ENCODE measurements at regions not wholly inside any gene's neighbourhood (a gene's known extent, or its start where the extent isn't known, plus 50 kb on each side); places are given as distances from the start of the nearest gene placed in this dataset.

GRCh38 chrX:115952417-115953092 is 218.0 kb upstream of the AGTR2 start:
- TF ChIP-seq GATA2 (IDR thresholded peaks at IDR 0.05; ENCODE audit: low read depth, low read length) = no peak
- TF ChIP-seq GATA3 (IDR thresholded peaks at IDR 0.05; ENCODE audit: low read depth, low read length) = no peak

DNA sequence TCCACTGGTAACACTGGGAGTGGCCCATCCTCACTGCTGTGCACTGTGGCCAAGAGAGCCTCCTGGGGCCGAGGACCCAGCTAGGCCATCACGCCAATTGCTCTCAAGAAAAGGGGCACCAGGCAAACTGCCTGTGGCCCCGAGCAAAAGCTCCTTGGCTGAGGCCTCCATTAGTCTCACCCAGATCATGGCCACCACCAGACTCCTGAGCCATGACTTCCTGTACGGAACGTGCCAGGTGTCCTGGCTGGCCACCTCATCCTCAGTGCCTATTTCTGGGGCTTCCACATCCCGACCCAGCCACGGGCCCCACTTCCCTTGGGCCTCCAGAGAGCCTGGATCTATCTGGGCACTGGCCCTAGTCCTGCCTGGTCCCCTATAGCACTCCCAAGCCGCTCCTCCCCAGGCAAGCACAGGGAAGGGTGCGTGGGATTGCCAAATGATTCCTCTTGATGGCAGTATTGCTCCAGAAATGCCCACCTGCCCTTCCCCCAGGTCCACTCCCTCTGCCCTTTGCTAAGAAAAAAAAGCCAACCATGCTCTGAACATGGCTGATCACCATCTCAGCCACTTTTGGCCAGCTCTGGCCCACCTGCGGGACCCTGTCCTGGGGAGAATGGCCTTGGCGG is 212.6 kb upstream of the AGTR2 start:
- no peak for TF ChIP-seq GATA3 (IDR thresholded peaks at IDR 0.05; ENCODE audit: low read depth, low read length)
- TF ChIP-seq GATA2 (IDR thresholded peaks at IDR 0.05; ENCODE audit: low read depth, low read length) = no peak

DNA sequence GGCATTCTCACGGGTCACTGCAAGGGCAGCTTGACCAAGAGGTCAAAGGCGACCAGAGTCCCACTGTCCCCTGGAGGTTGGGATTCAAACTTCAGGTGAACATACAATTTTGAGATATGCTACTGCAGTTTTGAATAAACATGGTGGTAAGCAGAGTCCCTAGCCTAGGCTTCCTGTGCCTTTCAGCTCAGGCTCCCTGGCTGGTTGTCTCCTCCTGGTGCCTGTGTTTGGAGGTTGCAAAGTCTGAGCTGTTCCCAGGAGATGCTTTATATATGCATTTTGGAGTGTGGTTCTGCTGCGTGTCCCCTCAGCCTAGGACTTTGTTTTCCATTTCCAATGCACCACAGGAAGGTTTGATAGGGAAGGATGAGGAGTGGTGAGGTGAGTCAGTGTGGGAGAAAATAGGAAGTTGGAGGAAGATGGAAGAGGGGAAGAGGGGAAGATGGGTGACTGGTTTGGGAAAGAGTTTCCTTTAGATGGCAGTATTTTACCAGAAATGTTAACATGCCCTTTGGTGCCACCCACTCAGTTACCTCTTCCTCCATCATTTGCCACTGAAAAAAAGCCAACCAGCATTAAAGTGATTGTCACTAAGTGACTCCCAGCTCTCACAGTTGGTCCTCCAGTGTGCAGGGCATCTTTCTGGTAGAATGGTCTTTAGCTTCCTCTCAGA is 211.7 kb upstream of the AGTR2 start:
- TF ChIP-seq GATA2 (IDR thresholded peaks at IDR 0.05; ENCODE audit: low read depth, low read length) (no peak), GATA3 (IDR thresholded peaks at IDR 0.05; ENCODE audit: low read depth, low read length) (no peak)

GRCh38 chrX:115960440-115961084 is 210.0 kb upstream of the AGTR2 start:
- no peak for TF ChIP-seq GATA3 (IDR thresholded peaks at IDR 0.05; ENCODE audit: low read depth, low read length)
- TF ChIP-seq GATA2 (IDR thresholded peaks at IDR 0.05; ENCODE audit: low read depth, low read length) = no peak

DNA sequence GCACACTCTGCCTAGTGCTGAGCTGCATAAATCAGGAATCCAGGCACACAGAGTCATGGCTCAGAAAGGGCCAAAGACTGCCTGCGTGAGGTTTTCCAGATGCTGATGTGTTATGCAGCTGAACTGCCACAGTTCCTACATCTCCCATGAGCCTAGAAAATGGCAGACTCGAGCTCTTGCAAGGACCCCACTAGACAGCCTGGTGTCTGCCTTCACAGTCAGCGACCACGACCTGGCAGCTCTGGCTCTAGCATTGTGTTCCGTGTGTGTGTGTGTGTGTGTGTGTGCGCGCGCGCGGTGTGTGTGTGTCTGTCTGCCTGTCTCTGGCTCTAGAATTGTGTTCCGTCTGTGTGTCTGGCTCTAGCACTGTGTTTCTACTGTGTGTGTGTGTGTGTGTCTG is 203.6 kb upstream of the AGTR2 start:
- TF ChIP-seq GATA3 (IDR thresholded peaks at IDR 0.05; ENCODE audit: low read depth, low read length) (no peak), GATA2 (IDR thresholded peaks at IDR 0.05; ENCODE audit: low read depth, low read length) (no peak)

DNA sequence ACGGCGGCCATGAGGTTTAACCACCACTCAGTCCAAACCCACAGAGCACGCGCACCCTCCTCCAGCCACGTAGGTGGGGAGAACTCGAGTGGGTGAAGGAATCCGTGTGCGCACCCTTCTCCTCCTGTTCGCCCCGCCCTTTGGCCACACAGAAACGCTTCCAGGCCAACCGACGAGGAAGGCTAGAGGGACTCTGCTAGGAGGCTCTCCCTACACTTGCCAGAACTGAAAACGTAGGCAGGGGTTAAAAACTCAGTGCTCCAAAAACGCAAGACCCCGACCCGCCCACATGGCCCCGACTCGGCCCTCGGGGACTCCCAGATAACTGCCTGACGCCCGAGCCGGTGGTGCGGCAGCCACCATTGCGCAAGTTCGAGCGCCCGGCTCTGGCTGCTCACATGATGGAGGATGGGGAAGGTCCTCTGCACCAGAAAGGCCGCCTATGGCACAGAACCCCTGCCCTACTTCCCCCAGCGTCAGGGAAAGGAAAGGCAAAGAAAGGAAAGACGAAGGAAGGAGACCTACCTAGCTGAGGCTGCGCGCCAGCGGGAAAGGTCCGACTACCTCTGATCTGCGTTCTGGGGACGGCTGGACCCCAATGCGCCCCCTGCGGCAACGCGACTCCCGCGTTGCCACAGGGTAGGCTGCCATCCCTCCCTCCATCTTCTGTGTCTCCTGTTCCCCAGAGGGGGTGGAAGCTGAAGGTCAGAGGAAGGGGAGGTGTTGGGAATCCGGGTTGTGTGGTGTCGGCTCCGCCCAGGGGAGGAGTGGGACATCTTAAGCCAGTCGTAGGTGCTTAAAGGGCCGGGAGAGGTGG is 201.9 kb upstream of the AGTR2 start:
- TF ChIP-seq GATA3 (IDR thresholded peaks at IDR 0.05; ENCODE audit: low read depth, low read length) (no peak), GATA2 (IDR thresholded peaks at IDR 0.05; ENCODE audit: low read depth, low read length) (no peak)

- TF ChIP-seq GATA2 (IDR thresholded peaks at IDR 0.05; ENCODE audit: low read depth, low read length) (no peak), GATA3 (IDR thresholded peaks at IDR 0.05; ENCODE audit: low read depth, low read length) (no peak)
Measured at GRCh38 chrX:115970718-115971117, 199.8 kb upstream of the AGTR2 start.

DNA sequence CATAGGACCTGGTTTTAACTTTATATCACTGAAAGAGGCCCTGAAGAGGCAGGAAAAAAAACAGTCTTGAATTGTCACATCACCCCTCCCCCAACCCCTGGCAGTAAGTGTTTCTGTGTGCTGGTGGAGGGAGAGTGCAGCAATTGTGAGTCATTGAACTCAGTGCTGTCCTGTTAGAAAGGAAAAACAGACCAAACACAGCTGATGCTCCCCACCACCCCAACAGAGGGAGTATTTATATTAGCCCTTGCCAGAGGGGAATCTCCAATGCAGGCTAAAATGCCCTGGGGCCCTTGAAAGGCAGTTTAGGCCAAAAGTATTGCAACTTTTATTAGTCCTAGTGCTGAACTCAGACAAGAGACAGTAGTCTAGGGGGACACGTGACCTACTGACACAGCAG is 197.8 kb upstream of the AGTR2 start:
- TF ChIP-seq GATA2 (IDR thresholded peaks at IDR 0.05; ENCODE audit: low read depth, low read length) = no peak
- no peak for TF ChIP-seq GATA3 (IDR thresholded peaks at IDR 0.05; ENCODE audit: low read depth, low read length)

GRCh38 chrX:115978068-115978467 is 192.5 kb upstream of the AGTR2 start:
- TF ChIP-seq GATA3 (IDR thresholded peaks at IDR 0.05; ENCODE audit: low read depth, low read length) = no peak
- no peak for TF ChIP-seq GATA2 (IDR thresholded peaks at IDR 0.05; ENCODE audit: low read depth, low read length)

DNA sequence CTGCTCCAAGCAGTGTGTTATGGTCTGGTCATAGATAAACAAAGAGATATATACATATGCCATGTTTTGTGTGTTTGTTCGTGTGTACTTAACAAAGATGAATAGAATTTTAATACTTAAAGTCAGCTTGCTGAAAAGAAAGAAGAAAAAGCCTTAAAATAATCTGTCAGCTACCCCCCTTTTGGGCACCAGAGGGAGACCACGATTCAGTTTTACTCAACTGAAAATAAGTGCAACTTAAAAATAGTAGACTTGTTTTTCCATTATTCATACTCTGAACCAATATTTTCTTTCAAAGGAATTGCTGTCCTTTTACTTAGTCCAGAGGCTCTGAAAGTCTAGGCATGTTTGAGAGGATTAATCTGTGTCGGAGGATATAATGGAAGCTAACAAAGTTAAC is 181.7 kb upstream of the AGTR2 start:
- TF ChIP-seq GATA3 (IDR thresholded peaks at IDR 0.05; ENCODE audit: low read depth, low read length) (no peak), GATA2 (IDR thresholded peaks at IDR 0.05; ENCODE audit: low read depth, low read length) (no peak)

GRCh38 chrX:115989686-115990085 is 180.9 kb upstream of the AGTR2 start:
- no peak for TF ChIP-seq GATA2 (IDR thresholded peaks at IDR 0.05; ENCODE audit: low read depth, low read length)
- TF ChIP-seq GATA3 (IDR thresholded peaks at IDR 0.05; ENCODE audit: low read depth, low read length) = no peak

DNA sequence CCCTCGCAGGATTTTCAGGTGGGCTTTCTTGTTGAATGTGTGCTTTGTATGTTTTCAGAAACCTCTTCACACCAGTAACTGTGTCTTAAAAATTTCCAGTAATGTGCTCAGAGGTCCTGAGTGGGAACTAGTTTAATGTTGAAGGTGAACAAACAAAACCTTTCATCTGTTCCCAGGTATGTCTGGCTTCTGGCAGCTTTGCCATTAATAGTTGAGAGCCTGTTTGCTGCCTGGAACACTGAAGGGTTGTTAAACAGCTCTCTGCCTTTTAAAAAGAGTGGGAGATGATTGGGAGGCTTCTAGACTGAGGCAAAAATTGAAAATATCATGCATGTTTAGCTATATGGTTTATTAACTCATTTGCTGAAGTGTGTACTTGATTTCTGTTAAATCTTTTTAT is 161.2 kb upstream of the AGTR2 start:
- no peak for TF ChIP-seq GATA2 (IDR thresholded peaks at IDR 0.05; ENCODE audit: low read depth, low read length)
- no peak for TF ChIP-seq GATA3 (IDR thresholded peaks at IDR 0.05; ENCODE audit: low read depth, low read length)

DNA sequence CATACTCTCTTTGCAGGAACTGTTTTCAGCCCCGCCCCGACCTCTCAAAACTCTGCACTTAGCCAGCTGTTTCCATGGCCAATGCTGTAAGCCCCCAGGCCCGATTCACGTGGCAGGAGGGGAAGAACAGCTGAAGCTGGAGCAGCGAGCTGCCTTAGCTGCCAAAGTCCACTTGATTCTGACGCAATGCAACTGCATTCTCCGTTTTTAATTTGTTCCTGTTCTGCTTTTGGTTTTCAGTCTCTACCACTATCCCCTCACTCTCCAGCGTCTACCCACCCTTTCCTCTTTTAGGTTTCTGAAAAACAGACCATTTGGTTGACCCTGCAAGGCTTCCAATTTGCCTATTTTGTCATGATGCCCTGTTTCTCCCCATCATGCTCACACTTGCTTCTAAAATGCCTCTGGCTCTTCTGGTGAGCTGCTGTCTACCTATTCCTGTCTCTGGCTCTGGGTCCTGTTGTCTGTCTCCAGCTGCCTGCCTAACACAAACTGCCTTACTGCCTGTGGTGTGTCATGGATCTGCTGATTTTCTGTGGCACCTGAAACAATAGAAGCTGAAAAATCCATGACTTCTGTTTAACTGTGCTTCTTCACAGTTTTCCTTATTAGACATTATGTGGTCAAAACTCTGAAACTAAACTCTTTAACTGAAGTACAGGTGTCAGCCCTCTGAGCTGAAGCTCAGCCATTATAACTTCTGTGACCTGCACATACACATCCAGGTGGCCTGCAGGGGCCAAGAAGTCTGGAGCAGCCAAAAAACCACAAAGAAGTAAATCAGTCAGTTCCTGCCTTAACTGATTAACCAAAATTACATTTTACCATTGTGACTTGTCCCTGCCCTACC is 160.5 kb upstream of the AGTR2 start:
- no peak for TF ChIP-seq GATA2 (IDR thresholded peaks at IDR 0.05; ENCODE audit: low read depth, low read length)
- no peak for TF ChIP-seq GATA3 (IDR thresholded peaks at IDR 0.05; ENCODE audit: low read depth, low read length)
